GM12872 (cell line): ENCODE measurements at regions not wholly inside any gene's neighbourhood (a gene's known extent, or its start where the extent isn't known, plus 50 kb on each side); places are given as distances from the start of the nearest gene placed in this dataset.

Source experiments
- TF ChIP-seq, protein P1 (sequence below): IDR thresholded peaks from 3 replicates; pipeline ENCODE4 v1.5.1; 2011; ENCODE audit warnings: low read depth, mild to moderate bottlenecking, low read length, moderate library complexity; ENCODE audit not compliant: insufficient read depth

DNA sequence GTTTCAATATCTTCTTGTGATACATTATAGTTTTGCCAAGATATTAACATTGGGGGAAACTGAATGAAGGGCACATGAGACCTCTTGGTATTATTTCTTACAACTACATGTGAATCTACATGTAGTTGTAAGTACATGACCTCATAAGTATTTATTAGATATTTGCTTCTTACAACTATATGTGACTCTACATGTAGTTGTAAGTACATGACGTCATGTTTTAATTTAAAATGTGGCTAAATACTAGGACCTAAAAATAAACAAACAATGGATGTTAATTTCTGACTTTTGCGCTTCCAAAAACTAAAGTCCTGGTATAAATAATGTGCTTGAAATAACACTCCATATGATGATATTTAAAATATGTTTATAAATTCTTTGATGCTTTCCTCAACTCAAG lies 190.2 kb downstream of the CBLL2 start:
- TF ChIP-seq, protein P1, sequence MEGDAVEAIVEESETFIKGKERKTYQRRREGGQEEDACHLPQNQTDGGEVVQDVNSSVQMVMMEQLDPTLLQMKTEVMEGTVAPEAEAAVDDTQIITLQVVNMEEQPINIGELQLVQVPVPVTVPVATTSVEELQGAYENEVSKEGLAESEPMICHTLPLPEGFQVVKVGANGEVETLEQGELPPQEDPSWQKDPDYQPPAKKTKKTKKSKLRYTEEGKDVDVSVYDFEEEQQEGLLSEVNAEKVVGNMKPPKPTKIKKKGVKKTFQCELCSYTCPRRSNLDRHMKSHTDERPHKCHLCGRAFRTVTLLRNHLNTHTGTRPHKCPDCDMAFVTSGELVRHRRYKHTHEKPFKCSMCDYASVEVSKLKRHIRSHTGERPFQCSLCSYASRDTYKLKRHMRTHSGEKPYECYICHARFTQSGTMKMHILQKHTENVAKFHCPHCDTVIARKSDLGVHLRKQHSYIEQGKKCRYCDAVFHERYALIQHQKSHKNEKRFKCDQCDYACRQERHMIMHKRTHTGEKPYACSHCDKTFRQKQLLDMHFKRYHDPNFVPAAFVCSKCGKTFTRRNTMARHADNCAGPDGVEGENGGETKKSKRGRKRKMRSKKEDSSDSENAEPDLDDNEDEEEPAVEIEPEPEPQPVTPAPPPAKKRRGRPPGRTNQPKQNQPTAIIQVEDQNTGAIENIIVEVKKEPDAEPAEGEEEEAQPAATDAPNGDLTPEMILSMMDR = no peak

DNA sequence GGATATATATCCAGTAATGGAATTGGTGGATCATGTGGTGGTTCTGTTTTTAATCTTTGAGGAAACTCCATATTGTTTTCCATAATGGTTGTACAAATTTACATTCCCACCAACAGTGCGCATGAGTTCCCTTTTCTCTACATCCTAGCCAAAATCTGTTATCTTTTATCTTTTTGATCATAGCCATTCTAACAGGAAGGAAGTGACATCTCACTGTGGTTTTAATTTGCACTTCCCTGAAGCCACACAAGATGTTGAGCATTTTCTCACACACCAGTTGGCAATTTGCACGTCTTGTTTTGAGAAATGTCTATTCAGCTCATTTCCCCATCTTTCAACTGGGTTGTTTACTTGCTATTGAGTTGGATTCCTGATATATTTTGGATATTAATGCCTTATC lies 194.9 kb downstream of the CBLL2 start:
- TF ChIP-seq, protein P1 = no peak

DNA sequence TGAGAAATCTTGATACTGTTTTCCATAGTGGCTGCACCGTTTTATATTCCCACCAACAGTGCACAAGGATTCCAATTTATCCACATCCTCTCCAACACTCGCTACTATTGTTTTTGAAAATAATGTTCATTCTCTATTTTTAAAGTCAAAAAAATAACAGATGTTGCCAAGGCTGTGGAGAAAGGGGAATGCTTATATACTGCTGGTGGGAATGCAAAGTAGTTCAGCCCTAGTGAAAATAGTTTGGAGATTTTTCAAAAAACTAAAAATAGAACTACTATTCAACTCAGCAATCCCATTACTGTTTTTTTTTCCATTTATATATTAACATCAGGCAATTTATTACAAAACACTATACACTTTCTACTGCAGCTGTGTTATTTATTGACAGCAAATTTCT lies 208.7 kb downstream of the CBLL2 start:
- TF ChIP-seq, protein P1 = no peak

DNA sequence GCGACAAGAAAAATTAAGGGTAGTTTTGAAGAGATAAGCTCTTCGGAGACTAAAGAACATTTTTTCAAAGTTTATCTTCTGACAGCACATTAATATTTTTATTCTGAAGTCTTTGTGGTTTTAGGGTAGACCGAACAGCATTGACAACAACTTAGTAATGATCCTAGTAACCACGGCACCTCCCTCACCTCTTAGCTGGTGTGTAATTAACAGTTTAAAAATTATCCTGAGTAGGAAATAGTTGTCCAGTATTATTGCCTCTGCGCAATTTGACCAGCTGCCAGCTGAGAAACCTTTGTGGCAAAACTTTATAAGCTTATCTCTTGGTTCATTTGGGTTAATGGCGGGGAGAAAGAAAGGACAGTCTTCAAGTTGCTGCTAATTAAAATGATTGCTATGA lies 213.6 kb downstream of the CBLL2 start:
- TF ChIP-seq, protein P1 = no peak

DNA sequence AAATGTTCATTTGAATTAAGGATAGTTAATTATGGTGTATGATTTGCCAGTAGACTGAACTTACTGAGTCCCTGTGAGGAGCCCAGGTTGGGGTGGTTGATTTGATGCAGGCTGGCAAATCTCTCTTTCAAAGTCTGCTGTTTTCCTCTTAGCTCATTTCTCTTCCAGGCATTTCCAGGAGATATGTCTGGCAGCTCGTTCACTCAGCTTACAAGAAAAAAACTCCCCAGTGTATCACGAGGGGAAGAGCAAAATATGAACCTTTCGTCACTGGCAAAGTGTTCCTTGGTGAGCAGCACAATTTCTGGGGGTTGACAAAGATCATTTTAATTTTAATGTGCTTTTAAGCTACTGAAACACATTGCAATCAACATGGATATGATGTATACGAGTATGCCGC lies 244.2 kb downstream of the CBLL2 start:
- TF ChIP-seq, protein P1 = no peak

DNA sequence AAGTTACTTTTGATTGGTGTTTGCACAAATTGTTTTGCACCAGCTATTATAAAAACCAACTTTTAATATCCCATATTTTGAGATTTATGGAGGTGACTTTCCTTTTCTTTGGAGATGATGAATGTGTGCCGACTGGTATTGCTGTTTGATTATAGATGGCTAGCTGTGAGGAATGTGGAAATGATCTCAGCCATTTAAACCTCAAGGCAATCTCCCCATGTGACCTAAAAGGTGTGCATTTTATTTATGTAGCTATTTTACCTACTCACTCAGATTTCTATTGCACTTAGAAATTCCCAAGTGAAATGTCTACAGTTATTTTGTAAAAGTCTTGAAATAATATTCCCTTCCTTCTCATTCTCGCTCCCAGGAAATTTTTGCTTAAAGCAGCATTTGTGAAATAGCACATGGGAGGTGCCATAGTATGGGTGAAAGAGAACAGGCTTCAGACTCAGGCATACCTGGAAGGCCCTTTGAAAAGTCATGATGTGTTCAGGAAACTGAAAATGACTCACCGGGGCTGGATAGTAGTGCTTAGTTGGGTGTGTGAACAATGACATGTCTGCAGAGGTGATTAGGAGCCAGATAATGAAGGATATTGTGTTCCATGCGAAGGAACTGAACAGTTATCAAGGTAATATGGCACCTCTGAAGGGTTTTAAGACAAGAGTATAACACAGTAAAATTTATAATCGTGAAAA lies 247.6 kb downstream of the CBLL2 start:
- TF ChIP-seq, protein P1 = no peak

DNA sequence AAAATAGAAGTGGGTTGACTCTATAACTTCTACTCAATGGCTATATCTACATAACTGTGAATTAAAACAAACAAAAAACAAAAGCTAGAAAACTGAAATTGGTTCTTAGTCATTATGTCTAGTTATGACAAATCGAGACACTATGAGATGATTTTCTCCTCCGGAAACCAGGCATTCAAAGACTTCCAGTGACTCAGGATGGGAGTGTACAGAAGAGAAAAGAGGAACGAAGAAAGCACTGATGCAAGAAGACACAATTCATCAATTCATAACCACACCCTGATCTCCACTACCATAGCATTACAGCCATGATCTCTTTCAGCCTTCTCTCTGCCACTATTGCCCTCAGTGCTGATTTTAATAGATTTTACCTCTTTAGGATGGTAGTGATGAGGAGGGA lies 253.6 kb downstream of the CBLL2 start:
- TF ChIP-seq, protein P1 = no peak
